Muscle of leg (tissue), 3 donors: ENCODE measurements at regions not wholly inside any gene's neighbourhood (a gene's known extent, or its start where the extent isn't known, plus 50 kb on each side); places are given as distances from the start of the nearest gene placed in this dataset.
"Not testable (repeated sequence)": the region's sequence is repeated elsewhere in the genome, so short reads cannot be mapped to it uniquely, and the experiment has no call there.

ENCODE experiments used
- DNase-seq: peaks from one replicate; pipeline ENCODE4 v3.0.0; 2013
- H3K27ac ChIP-seq: one replicate; pipeline ENCODE4 v1.5.1; 2013; ENCODE audit warnings: mild to moderate bottlenecking, low read length, control low read depth
- H3K27me3 ChIP-seq: one replicate; pipeline ENCODE4 v1.6.1; 2013; ENCODE audit warnings: low read length; ENCODE audit not compliant: control insufficient read depth, insufficient read depth
- H3K36me3 ChIP-seq: one replicate; pipeline ENCODE4 v1.6.1; 2013; ENCODE audit warnings: low read length; ENCODE audit not compliant: control insufficient read depth, insufficient read depth
- H3K4me1 ChIP-seq: one replicate; pipeline ENCODE4 v1.6.1; 2013; ENCODE audit warnings: low read length; ENCODE audit not compliant: control insufficient read depth, insufficient read depth
- H3K4me3 ChIP-seq: one replicate; pipeline ENCODE4 v1.5.1; 2013; ENCODE audit warnings: low read length, control low read depth
- H3K9me3 ChIP-seq: replicated peaks from 2 replicates; pipeline ENCODE4 v1.6.1; 2013; ENCODE audit warnings: low read depth, low read length; ENCODE audit not compliant: control insufficient read depth
- WGBS: methylation state at CpG from one replicate; pipeline ENCODE4 v1.1.5; 2013; ENCODE audit warnings: missing lambda C conversion rate; ENCODE audit not compliant: insufficient coverage; 5-methylcytosine and 5-hydroxymethylcytosine counted together

DNA sequence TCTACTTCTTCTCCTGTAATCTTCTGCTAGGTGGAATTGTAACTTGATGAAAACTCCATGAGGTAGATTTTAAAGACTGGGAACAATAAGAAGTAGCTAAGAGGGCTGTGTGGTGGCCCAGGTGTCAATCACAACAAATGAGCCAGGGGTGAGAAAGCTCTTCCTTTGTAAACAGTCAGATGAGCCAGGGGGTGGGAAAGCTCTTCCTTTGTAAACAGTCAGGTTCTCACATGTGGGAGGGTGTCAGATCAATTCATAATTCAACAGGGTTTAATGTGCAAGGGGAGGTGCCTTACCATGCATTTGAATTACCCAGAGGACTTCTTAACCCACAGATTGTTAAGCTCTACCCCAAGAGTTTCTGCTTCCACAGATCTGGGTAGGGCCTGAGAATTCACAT, 312.4 kb upstream of the AUTS2 start:
- Histone ChIP-seq H3K4me3 (no peak overlapping the region), H3K36me3 (no peaks in the 10 kb centered on the region), H3K9me3 (peaks cover 3% of the 10 kb centered on the region), H3K27ac (no peak overlapping the region), H3K4me1 (peaks cover 17% of the 10 kb centered on the region), H3K27me3 (no peaks in the 10 kb centered on the region)
- DNase-seq, result no peak

DNA sequence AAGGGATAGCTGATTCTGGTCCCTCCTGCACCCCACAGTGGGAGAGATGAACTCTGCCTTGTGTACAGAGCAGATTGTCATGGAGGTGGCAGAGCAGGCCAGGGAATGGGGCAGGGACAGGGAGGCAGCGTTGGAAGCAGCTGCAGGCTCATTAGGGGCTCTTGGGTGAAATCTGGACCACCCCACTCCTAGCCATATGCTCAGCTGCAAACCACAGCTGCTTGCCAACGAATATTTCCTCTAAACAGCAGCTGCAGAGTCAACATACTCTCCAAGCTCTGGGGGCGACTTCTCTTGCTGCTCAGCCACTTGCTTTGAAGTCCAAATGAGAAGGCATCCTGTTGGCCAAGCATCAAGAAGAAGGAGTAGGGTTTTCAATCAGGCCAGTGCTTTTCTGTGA, 302.3 kb upstream of the AUTS2 start:
- Histone ChIP-seq H3K36me3 (no peaks in the 10 kb centered on the region), H3K4me1 (peaks cover 20% of the 10 kb centered on the region), H3K27ac (peak overlapping the region; percentile 59), H3K9me3 (no peaks in the 10 kb centered on the region), H3K27me3 (no peaks in the 10 kb centered on the region), H3K4me3 (no peak overlapping the region)
- WGBS, result 7% methylated on average over 3 of the region's 3 CpGs
- DNase-seq, result peak; percentile 92

- no peaks in the 10 kb centered on the region for H3K9me3 ChIP-seq
- H3K4me1 ChIP-seq, result peaks cover 21% of the 10 kb centered on the region
- H3K36me3 ChIP-seq, result no peaks in the 10 kb centered on the region
- DNase-seq, result peak; percentile 78
- H3K4me3 ChIP-seq, result no peak overlapping the region
- peak overlapping the region; percentile 11 for H3K27ac ChIP-seq
- 56% methylated on average over 2 of the region's 3 CpGs for WGBS
- H3K27me3 ChIP-seq, result no peaks in the 10 kb centered on the region
Observed at GRCh38 chr7:69301253-69301652, 297.0 kb upstream of the AUTS2 start.

- H3K9me3 ChIP-seq, result no peaks in the 10 kb centered on the region
- no peaks in the 10 kb centered on the region for H3K4me1 ChIP-seq
- no peaks in the 10 kb centered on the region for H3K27me3 ChIP-seq
- no peak overlapping the region for H3K27ac ChIP-seq
- no peak overlapping the region for H3K4me3 ChIP-seq
- no peak for DNase-seq
- no peaks in the 10 kb centered on the region for H3K36me3 ChIP-seq
- no CpG with 5 or more reads among the region's 1 CpG for WGBS
Observed at GRCh38 chr7:69309601-69310000, 288.7 kb upstream of the AUTS2 start.

DNA sequence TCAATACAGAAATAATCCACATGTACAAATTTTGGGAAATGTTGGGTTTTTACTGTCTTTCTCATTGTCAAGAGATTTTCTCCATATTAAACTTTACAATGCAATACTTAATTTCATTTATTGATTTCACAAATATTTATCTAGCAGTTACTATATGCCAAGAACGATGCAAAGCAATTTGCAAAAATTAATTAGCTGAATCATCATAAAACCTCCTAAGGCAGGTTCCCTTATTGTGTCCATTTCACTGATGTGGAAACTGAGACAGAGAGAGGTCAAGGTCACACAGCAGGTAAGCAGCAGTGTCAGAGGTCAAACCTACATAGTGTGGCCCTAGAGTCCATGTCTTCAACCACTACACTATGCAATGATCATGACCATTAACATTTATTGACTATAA, 286.8 kb upstream of the AUTS2 start:
- no peaks in the 10 kb centered on the region for H3K36me3 ChIP-seq
- no peaks in the 10 kb centered on the region for H3K9me3 ChIP-seq
- DNase-seq, result no peak
- H3K4me1 ChIP-seq, result no peaks in the 10 kb centered on the region
- no peak overlapping the region for H3K27ac ChIP-seq
- no CpG with 5 or more reads among the region's 1 CpG for WGBS
- H3K27me3 ChIP-seq, result no peaks in the 10 kb centered on the region
- H3K4me3 ChIP-seq, result no peak overlapping the region

DNA sequence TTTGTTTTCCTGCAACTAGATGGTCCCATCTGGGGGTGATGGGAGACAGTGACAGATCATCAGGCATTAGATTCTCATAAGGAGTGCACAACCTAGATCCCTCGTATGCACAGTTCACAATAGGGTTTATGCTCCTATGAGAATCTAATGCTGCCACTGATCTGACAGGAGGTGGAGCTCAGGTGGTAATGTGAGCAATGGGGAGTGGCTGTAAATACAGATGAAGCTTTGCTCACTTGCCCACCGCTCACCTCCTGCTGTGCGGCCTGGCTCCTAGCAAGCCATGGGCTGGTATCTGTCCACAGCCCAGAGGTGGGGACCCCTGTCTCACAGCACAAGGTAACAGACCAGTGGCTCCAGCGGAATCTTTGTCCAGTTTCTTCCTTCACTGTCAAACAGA, 284.4 kb upstream of the AUTS2 start:
- not testable (repeated sequence) for H3K9me3 ChIP-seq, H3K27ac ChIP-seq, H3K27me3 ChIP-seq, H3K36me3 ChIP-seq, DNase-seq, H3K4me3 ChIP-seq, H3K4me1 ChIP-seq
- 82% methylated on average over 2 of the region's 4 CpGs for WGBS

DNA sequence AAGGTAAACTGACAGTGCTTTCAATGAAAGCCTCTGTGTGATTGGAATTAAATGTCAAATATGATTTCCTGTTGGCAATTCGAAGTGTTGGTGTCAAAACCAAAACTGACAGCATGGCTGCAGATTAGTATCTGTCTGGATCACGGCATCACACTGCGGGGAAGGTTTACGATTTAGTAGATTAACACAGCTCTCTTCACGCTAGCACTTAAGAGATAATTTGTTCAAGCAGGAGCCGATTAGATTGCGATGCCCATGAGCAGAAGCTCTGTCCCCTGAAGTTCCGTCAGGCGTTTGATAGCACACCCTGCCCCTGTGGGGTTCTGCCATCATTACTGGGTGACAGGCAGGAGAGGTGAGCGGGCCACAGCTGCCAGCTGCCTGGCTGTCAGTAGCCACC, 279.5 kb upstream of the AUTS2 start:
- no peaks in the 10 kb centered on the region for H3K36me3 ChIP-seq
- H3K27me3 ChIP-seq, result no peaks in the 10 kb centered on the region
- no peaks in the 10 kb centered on the region for H3K4me1 ChIP-seq
- 56% methylated on average over 5 of the region's 10 CpGs for WGBS
- no peaks in the 10 kb centered on the region for H3K9me3 ChIP-seq
- DNase-seq, result no peak
- no peak overlapping the region for H3K27ac ChIP-seq
- no peak overlapping the region for H3K4me3 ChIP-seq

GRCh38 chr7:69328516-69328915, 269.8 kb upstream of the AUTS2 start:
- no peaks in the 10 kb centered on the region for H3K9me3 ChIP-seq
- H3K27ac ChIP-seq, result no peak overlapping the region
- WGBS, result no CpG with 5 or more reads among the region's 5 CpGs
- peak; percentile 57 for DNase-seq
- no peaks in the 10 kb centered on the region for H3K27me3 ChIP-seq
- H3K36me3 ChIP-seq, result no peaks in the 10 kb centered on the region
- H3K4me3 ChIP-seq, result no peak overlapping the region
- peaks cover 2% of the 10 kb centered on the region for H3K4me1 ChIP-seq

DNA sequence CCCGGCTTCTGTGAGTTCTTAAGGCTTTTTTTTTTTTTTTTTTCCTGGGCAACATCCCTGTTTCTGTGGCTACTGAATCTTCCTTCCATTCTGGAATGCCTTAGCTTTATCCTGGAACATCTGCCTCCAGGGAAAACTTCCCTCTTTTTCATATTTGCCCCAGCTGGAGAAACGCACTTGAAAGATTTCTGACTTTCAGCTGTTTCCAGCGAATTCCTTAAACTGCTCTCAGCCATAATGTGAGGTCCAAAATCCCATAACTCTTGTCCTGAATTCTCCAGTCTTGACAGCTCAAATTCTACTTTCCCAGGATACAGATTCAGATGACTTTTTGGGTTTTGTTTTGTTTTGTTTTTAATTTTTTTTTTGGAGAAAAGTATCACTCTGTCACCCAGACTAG, 263.6 kb upstream of the AUTS2 start:
- 17% methylated on average over 1 of the region's 3 CpGs for WGBS
- no peak overlapping the region for H3K27ac ChIP-seq
- H3K4me3 ChIP-seq, result no peak overlapping the region
- DNase-seq, result peak; percentile 71
- no peaks in the 10 kb centered on the region for H3K36me3 ChIP-seq
- H3K9me3 ChIP-seq, result no peaks in the 10 kb centered on the region
- H3K4me1 ChIP-seq, result peaks cover 19% of the 10 kb centered on the region
- no peaks in the 10 kb centered on the region for H3K27me3 ChIP-seq

GRCh38 chr7:69335331-69335730, 262.9 kb upstream of the AUTS2 start:
- H3K36me3 ChIP-seq, result no peaks in the 10 kb centered on the region
- H3K9me3 ChIP-seq, result no peaks in the 10 kb centered on the region
- H3K4me3 ChIP-seq, result no peak overlapping the region
- peak overlapping the region; percentile 7 for H3K27ac ChIP-seq
- peaks cover 19% of the 10 kb centered on the region for H3K4me1 ChIP-seq
- peak; percentile 43 for DNase-seq
- no peaks in the 10 kb centered on the region for H3K27me3 ChIP-seq
- WGBS, result 77% methylated on average over 8 of the region's 8 CpGs

DNA sequence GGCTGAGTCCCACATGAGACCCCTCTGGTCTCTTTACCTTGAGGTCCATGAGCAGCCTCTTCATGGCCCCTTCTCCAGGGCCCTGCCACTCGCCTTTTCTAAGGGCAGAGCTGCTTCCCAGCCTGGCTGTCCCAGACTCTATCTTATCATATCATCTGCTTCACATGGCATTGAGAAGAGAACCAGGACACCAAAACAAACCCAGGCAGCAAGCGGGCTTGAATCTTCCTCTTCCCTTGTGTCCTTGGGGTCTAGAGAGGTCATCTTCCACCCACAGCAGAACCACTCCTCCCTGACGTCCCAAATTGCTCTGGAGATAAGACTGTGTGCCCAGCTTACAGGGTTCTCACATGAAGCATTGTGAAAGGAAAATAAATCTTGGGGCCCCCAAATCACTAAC, 261.3 kb upstream of the AUTS2 start:
- Histone ChIP-seq H3K27me3 (no peaks in the 10 kb centered on the region), H3K27ac (no peak overlapping the region), H3K4me3 (no peak overlapping the region), H3K9me3 (no peaks in the 10 kb centered on the region), H3K4me1 (peaks cover 19% of the 10 kb centered on the region), H3K36me3 (no peaks in the 10 kb centered on the region)
- WGBS, result 85% methylated on average over 2 of the region's 3 CpGs
- DNase-seq, result no peak
